GM23338 (cell line): ENCODE measurements at regions not wholly inside any gene's neighbourhood (a gene's known extent, or its start where the extent isn't known, plus 50 kb on each side); places are given as distances from the start of the nearest gene placed in this dataset.

ENCODE experiments used
- ATAC-seq: fragments of 200-7000 bp; cut with Tn5 transposase; 3 replicates; pipeline ENCODE4 v1.9.1; 2020
- DNase-seq: peaks from one replicate; pipeline ENCODE4 v3.0.0-alpha.2; 2015; ENCODE audit warnings: low spot score
- H2AFZ ChIP-seq: fragments of 200-600 bp; sonication (generic); 2 replicates; pipeline ENCODE4 v1.8.0; 2016; ENCODE audit warnings: antibody characterized with exemption, mild to moderate bottlenecking, moderate library complexity
- H3F3A ChIP-seq: fragments of 200-600 bp; sonication (generic); replicated peaks from 2 replicates; pipeline ENCODE4 v1.8.0; 2017; ENCODE audit warnings: antibody characterized with exemption, mixed run types, low read depth
- H3K27ac ChIP-seq: fragments of 200-600 bp; sonication (generic); 2 replicates; pipeline ENCODE4 v1.6.1; 2016; ENCODE audit warnings: low read depth
- H3K27me3 ChIP-seq: fragments of 200-600 bp; sonication (generic); 2 replicates; pipeline ENCODE4 v1.8.0; 2016; ENCODE audit warnings: mild to moderate bottlenecking, mixed run types, moderate library complexity; ENCODE audit not compliant: insufficient read depth
- H3K36me3 ChIP-seq: fragments of 200-600 bp; sonication (generic); 2 replicates; pipeline ENCODE4 v1.8.0; 2016; ENCODE audit warnings: mild to moderate bottlenecking; ENCODE audit not compliant: insufficient read depth
- H3K4me1 ChIP-seq: fragments of 200-600 bp; sonication (generic); 2 replicates; pipeline ENCODE4 v1.8.0; 2016; ENCODE audit warnings: mild to moderate bottlenecking, moderate library complexity; ENCODE audit not compliant: insufficient read depth
- H3K4me2 ChIP-seq: fragments of 200-600 bp; sonication (generic); 2 replicates; pipeline ENCODE4 v1.7.1; 2017; ENCODE audit warnings: mixed run types
- H3K4me3 ChIP-seq: fragments of 200-600 bp; sonication (generic); 2 replicates; pipeline ENCODE4 v1.6.1; 2016; ENCODE audit warnings: mixed run types
- H3K79me2 ChIP-seq: fragments of 200-600 bp; sonication (generic); replicated peaks from 2 replicates; pipeline ENCODE4 v1.8.0; 2017; ENCODE audit warnings: mild to moderate bottlenecking; ENCODE audit not compliant: insufficient read depth
- H3K9me2 ChIP-seq: fragments of 200-600 bp; sonication (generic); 2 replicates; pipeline ENCODE4 v1.8.0; 2017; ENCODE audit not compliant: insufficient read depth
- H4K20me1 ChIP-seq: fragments of 200-600 bp; sonication (generic); replicated peaks from 2 replicates; pipeline ENCODE4 v1.8.0; 2017; ENCODE audit warnings: mild to moderate bottlenecking; ENCODE audit not compliant: insufficient read depth
- H3K27ac Mint-ChIP-seq: 2 replicates; pipeline ENCODE4 v1.8.0; 2020; ENCODE audit warnings: inconsistent platforms, mild to moderate bottlenecking, moderate library complexity, mixed read lengths
- H3K27me3 Mint-ChIP-seq: 3 replicates; pipeline ENCODE4 v1.8.0; 2022; ENCODE audit warnings: low read depth, mild to moderate bottlenecking, moderate library complexity, mixed read lengths, inconsistent platforms; ENCODE audit not compliant: insufficient read depth, poor library complexity
- H3K36me3 Mint-ChIP-seq: 3 replicates; pipeline ENCODE4 v1.8.0; 2021; ENCODE audit warnings: low read depth, mild to moderate bottlenecking, inconsistent platforms, moderate library complexity, mixed read lengths
- H3K4me1 Mint-ChIP-seq: 3 replicates; pipeline ENCODE4 v1.8.0; 2020; ENCODE audit warnings: mild to moderate bottlenecking, inconsistent platforms, mixed read lengths
- H3K4me3 Mint-ChIP-seq: 3 replicates; pipeline ENCODE4 v1.8.0; 2021; ENCODE audit warnings: moderate library complexity, mild to moderate bottlenecking, inconsistent platforms, mixed read lengths
- H3K9me3 Mint-ChIP-seq: 3 replicates; pipeline ENCODE4 v1.8.0; 2020; ENCODE audit warnings: moderate library complexity, mild to moderate bottlenecking, inconsistent platforms, mixed read lengths
- CREB1 ChIP-seq: fragments of 250-450 bp; sonication (Bioruptor Pico); IDR thresholded peaks from 2 replicates; pipeline ENCODE4 v1.5.0; 2020; ENCODE audit warnings: low read depth, mild to moderate bottlenecking, moderate library complexity
- ETS1 ChIP-seq: IDR thresholded peaks from 2 replicates; pipeline ENCODE4 v1.6.1; 2016; ENCODE audit warnings: antibody characterized with exemption
- EZH2 ChIP-seq: fragments of 200-600 bp; sonication (generic); IDR thresholded peaks from one replicate; pipeline ENCODE4 v1.8.0; 2017; ENCODE audit warnings: antibody characterized with exemption, mild to moderate bottlenecking, low read depth; ENCODE audit not compliant: unreplicated experiment
- EZH2phosphoT487 ChIP-seq: fragments of 200-600 bp; sonication (generic); IDR thresholded peaks from one replicate; pipeline ENCODE4 v1.8.1; 2018; ENCODE audit warnings: antibody characterized with exemption; ENCODE audit not compliant: unreplicated experiment
- JUNB ChIP-seq: IDR thresholded peaks from one replicate; pipeline ENCODE4 v1.6.1; 2016; ENCODE audit warnings: antibody characterized with exemption; ENCODE audit not compliant: unreplicated experiment
- NANOG ChIP-seq: IDR thresholded peaks from 2 replicates; pipeline ENCODE4 v1.6.1; 2016; ENCODE audit warnings: antibody characterized with exemption, borderline replicate concordance
- POLR2AphosphoS5 ChIP-seq: IDR thresholded peaks from 2 replicates; pipeline ENCODE4 v1.6.1; 2016; ENCODE audit warnings: antibody characterized with exemption, low read depth
- STAT1 ChIP-seq: IDR thresholded peaks from one replicate; pipeline ENCODE4 v1.6.1; 2016; ENCODE audit warnings: antibody characterized with exemption; ENCODE audit not compliant: unreplicated experiment
- ZNF114 ChIP-seq: fragments of 250-450 bp; sonication (Bioruptor Pico); IDR thresholded peaks from 2 replicates; pipeline ENCODE4 v1.5.0; 2020; ENCODE audit warnings: mild to moderate bottlenecking, moderate library complexity
- ZNF331 ChIP-seq: fragments of 250-450 bp; sonication (Bioruptor Pico); IDR thresholded peaks from 2 replicates; pipeline ENCODE4 v1.5.0; 2020; ENCODE audit warnings: low read depth, mild to moderate bottlenecking, moderate library complexity
- ZNF462 ChIP-seq: fragments of 250-450 bp; sonication (Bioruptor Pico); IDR thresholded peaks from 2 replicates; pipeline ENCODE4 v1.5.0; 2020; ENCODE audit warnings: mild to moderate bottlenecking, moderate library complexity
- TF ChIP-seq, protein P1 (sequence below), 2 experiments: fragments of 200-600 bp in 1 of 2; sonication (generic) in 1 of 2; conservative IDR thresholded peaks; 2 replicates each; pipeline versions ENCODE4 v1.5.1 to v1.6.1; 2016 to 2017; ENCODE audit warnings: antibody characterized with exemption in 2 of 2, low read depth in 2 of 2, mild to moderate bottlenecking in 2 of 2, moderate library complexity in 1 of 2
- TF ChIP-seq, protein P2 (sequence below): IDR thresholded peaks from one replicate; pipeline ENCODE4 v1.6.1; 2018; ENCODE audit warnings: antibody characterized with exemption; ENCODE audit not compliant: unreplicated experiment

GRCh38 chr1:223035724-223036478 is 107.1 kb downstream of the TLR5 start:
- peaks cover 16% of the 10 kb centered on the region for H3K27me3 Mint-ChIP-seq
- Histone ChIP-seq H2AFZ (no peak overlapping the region), H3K4me1 (peaks cover 50% of the 10 kb centered on the region), H3K79me2 (peaks cover 25% of the 10 kb centered on the region), H3K4me2 (0 out of 2 replicates have a peak overlapping the region, but pooled peaks have one; percentile 48), H4K20me1 (no peaks in the 10 kb centered on the region), H3K4me3 (no peak overlapping the region), H3K27me3 (no peaks in the 10 kb centered on the region), H3F3A (peaks cover 13% of the 10 kb centered on the region), H3K9me2 (0 out of 2 replicates have a peak, but pooled peaks cover 7% of the 10 kb centered on the region), H3K36me3 (no peaks in the 10 kb centered on the region), H3K27ac (no peak overlapping the region)
- ATAC-seq: no peak
- no peaks in the 10 kb centered on the region; the same call in 2 of the 3 replicates for H3K9me3 Mint-ChIP-seq
- H3K4me1 Mint-ChIP-seq: peaks cover 64% of the 10 kb centered on the region
- no peak for DNase-seq
- TF ChIP-seq EZH2phosphoT487 (no peak), ZNF114 (CRISPR knock-in tag) (no peak), NANOG (no peak), ZNF331 (no peak), ZNF462 (no peak), ETS1 (no peak), EZH2 (no peak), POLR2AphosphoS5 (no peak), JUNB (no peak), STAT1 (no peak), CREB1 (CRISPR knock-in tag) (no peak)
- TF ChIP-seq, protein P1, sequence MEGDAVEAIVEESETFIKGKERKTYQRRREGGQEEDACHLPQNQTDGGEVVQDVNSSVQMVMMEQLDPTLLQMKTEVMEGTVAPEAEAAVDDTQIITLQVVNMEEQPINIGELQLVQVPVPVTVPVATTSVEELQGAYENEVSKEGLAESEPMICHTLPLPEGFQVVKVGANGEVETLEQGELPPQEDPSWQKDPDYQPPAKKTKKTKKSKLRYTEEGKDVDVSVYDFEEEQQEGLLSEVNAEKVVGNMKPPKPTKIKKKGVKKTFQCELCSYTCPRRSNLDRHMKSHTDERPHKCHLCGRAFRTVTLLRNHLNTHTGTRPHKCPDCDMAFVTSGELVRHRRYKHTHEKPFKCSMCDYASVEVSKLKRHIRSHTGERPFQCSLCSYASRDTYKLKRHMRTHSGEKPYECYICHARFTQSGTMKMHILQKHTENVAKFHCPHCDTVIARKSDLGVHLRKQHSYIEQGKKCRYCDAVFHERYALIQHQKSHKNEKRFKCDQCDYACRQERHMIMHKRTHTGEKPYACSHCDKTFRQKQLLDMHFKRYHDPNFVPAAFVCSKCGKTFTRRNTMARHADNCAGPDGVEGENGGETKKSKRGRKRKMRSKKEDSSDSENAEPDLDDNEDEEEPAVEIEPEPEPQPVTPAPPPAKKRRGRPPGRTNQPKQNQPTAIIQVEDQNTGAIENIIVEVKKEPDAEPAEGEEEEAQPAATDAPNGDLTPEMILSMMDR (conservative IDR thresholded peaks at IDR 0.05; ENCODE audit: low read depth in 2 of 2): no peak
- TF ChIP-seq, protein P2, sequence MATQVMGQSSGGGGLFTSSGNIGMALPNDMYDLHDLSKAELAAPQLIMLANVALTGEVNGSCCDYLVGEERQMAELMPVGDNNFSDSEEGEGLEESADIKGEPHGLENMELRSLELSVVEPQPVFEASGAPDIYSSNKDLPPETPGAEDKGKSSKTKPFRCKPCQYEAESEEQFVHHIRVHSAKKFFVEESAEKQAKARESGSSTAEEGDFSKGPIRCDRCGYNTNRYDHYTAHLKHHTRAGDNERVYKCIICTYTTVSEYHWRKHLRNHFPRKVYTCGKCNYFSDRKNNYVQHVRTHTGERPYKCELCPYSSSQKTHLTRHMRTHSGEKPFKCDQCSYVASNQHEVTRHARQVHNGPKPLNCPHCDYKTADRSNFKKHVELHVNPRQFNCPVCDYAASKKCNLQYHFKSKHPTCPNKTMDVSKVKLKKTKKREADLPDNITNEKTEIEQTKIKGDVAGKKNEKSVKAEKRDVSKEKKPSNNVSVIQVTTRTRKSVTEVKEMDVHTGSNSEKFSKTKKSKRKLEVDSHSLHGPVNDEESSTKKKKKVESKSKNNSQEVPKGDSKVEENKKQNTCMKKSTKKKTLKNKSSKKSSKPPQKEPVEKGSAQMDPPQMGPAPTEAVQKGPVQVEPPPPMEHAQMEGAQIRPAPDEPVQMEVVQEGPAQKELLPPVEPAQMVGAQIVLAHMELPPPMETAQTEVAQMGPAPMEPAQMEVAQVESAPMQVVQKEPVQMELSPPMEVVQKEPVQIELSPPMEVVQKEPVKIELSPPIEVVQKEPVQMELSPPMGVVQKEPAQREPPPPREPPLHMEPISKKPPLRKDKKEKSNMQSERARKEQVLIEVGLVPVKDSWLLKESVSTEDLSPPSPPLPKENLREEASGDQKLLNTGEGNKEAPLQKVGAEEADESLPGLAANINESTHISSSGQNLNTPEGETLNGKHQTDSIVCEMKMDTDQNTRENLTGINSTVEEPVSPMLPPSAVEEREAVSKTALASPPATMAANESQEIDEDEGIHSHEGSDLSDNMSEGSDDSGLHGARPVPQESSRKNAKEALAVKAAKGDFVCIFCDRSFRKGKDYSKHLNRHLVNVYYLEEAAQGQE: no peak
- no peak overlapping the region for H3K4me3 Mint-ChIP-seq
- peaks cover 17% of the 10 kb centered on the region for H3K36me3 Mint-ChIP-seq
- no peak overlapping the region for H3K27ac Mint-ChIP-seq
